ENCODE measurements at regions not wholly inside any gene's neighbourhood (a gene's known extent, or its start where the extent isn't known, plus 50 kb on each side); places are given as distances from the start of the nearest gene placed in this dataset.
"Not testable (repeated sequence)": the region's sequence is repeated elsewhere in the genome, so short reads cannot be mapped to it uniquely, and the experiment has no call there.

GRCh38 chr12:38159591-38160317, 156.8 kb upstream of the ALG10B start:
- DNase-seq, result no peak

- no peak for DNase-seq
Measured at GRCh38 chr12:38160318-38161122, 156.1 kb upstream of the ALG10B start.

GRCh38 chr12:38161123-38162000, 155.2 kb upstream of the ALG10B start:
- no peak for DNase-seq

GRCh38 chr12:38162013-38162412, 154.6 kb upstream of the ALG10B start:
- no peak for DNase-seq

GRCh38 chr12:38162708-38163441, 153.7 kb upstream of the ALG10B start:
- no peak for DNase-seq

GRCh38 chr12:38163442-38163801, 153.2 kb upstream of the ALG10B start:
- DNase-seq, result no peak

- DNase-seq, result peak; percentile 47 to 56
Measured at GRCh38 chr12:38166225-38166624, 150.3 kb upstream of the ALG10B start.

- no peak for DNase-seq
Measured at GRCh38 chr12:38175538-38175937, 141.0 kb upstream of the ALG10B start.

- not testable (repeated sequence) for DNase-seq
Measured at GRCh38 chr12:38183617-38184016, 133.0 kb upstream of the ALG10B start.

- not testable (repeated sequence) for DNase-seq
Measured at GRCh38 chr12:38197286-38197685, 119.3 kb upstream of the ALG10B start.

- DNase-seq, result no peak
Measured at GRCh38 chr12:38201461-38202276, 114.9 kb upstream of the ALG10B start.

GRCh38 chr12:38204831-38205230, 111.7 kb upstream of the ALG10B start:
- DNase-seq, result no peak

- no peak for DNase-seq
Measured at GRCh38 chr12:38222011-38222410, 94.6 kb upstream of the ALG10B start.

GRCh38 chr12:38238328-38238727, 78.2 kb upstream of the ALG10B start:
- not testable (repeated sequence) for DNase-seq

- no peak for DNase-seq
Measured at GRCh38 chr12:38253778-38254177, 62.8 kb upstream of the ALG10B start.

- no peak for DNase-seq
Measured at GRCh38 chr12:38258411-38258810, 58.2 kb upstream of the ALG10B start.
